Nephron (organoid): ENCODE measurements at regions not wholly inside any gene's neighbourhood (a gene's known extent, or its start where the extent isn't known, plus 50 kb on each side); places are given as distances from the start of the nearest gene placed in this dataset.

ENCODE experiments used
- H3K27ac Mint-ChIP-seq, 3 experiments: 2 replicates each; pipeline ENCODE4 v1.8.0; 2020; ENCODE audit warnings: mixed read lengths in 3 of 3, mild to moderate bottlenecking in 2 of 3, moderate library complexity in 1 of 3
- H3K27me3 Mint-ChIP-seq: 2 replicates; pipeline ENCODE4 v1.8.0; 2021; ENCODE audit warnings: low read depth, mild to moderate bottlenecking, moderate library complexity, mixed read lengths
- H3K36me3 Mint-ChIP-seq: 2 replicates; pipeline ENCODE4 v1.8.0; 2020; ENCODE audit warnings: low read depth, mixed read lengths
- H3K4me1 Mint-ChIP-seq: 2 replicates; pipeline ENCODE4 v1.8.0; 2020; ENCODE audit warnings: mixed read lengths
- H3K4me3 Mint-ChIP-seq, 3 experiments: 2 replicates each; pipeline ENCODE4 v1.8.0; 2020; ENCODE audit warnings: mild to moderate bottlenecking in 3 of 3, mixed read lengths in 3 of 3, moderate library complexity in 2 of 3
- H3K9me3 Mint-ChIP-seq: 2 replicates; pipeline ENCODE4 v1.8.0; 2020; ENCODE audit warnings: mixed read lengths
- TF ChIP-seq, protein P1 (sequence below), 3 experiments: fragments of 200-600 bp; sonication (generic); IDR thresholded peaks; one replicate each; pipeline ENCODE4 v1.5.0; 2021; ENCODE audit warnings: antibody characterized with exemption in 3 of 3; ENCODE audit not compliant: unreplicated experiment in 3 of 3

DNA sequence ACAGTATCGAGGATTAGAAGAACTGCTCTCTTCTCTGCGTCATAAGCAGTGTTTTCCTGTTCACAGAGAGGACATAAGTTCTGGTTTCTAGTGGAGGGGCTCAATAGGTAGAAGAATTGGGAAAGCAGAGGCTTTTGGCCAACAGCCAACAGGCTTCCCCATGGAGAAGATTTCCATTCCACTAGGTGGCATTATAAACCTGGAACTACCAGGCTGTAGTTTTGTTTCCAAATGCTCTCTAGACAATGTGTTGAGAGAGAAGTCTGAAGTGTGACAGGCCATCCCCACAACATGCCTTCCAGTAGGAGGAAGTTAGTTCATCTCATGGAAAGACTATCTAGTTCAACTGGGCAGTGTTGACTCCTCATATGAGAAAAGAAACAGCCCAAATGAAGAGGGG is 63.8 kb upstream of the ANXA10 start:
- TF ChIP-seq, protein P1, sequence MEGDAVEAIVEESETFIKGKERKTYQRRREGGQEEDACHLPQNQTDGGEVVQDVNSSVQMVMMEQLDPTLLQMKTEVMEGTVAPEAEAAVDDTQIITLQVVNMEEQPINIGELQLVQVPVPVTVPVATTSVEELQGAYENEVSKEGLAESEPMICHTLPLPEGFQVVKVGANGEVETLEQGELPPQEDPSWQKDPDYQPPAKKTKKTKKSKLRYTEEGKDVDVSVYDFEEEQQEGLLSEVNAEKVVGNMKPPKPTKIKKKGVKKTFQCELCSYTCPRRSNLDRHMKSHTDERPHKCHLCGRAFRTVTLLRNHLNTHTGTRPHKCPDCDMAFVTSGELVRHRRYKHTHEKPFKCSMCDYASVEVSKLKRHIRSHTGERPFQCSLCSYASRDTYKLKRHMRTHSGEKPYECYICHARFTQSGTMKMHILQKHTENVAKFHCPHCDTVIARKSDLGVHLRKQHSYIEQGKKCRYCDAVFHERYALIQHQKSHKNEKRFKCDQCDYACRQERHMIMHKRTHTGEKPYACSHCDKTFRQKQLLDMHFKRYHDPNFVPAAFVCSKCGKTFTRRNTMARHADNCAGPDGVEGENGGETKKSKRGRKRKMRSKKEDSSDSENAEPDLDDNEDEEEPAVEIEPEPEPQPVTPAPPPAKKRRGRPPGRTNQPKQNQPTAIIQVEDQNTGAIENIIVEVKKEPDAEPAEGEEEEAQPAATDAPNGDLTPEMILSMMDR (IDR thresholded peaks at IDR 0.05; ENCODE audit: unreplicated experiment in 3 of 3), result no peak
- H3K36me3 Mint-ChIP-seq, result no peaks in the 10 kb centered on the region
- H3K4me1 Mint-ChIP-seq, result peaks cover 3% of the 10 kb centered on the region
- H3K27me3 Mint-ChIP-seq, result peaks cover 3% of the 10 kb centered on the region
- H3K27ac Mint-ChIP-seq, result no peak overlapping the region
- no peak overlapping the region for H3K4me3 Mint-ChIP-seq
- H3K9me3 Mint-ChIP-seq, result peaks cover 13% of the 10 kb centered on the region

DNA sequence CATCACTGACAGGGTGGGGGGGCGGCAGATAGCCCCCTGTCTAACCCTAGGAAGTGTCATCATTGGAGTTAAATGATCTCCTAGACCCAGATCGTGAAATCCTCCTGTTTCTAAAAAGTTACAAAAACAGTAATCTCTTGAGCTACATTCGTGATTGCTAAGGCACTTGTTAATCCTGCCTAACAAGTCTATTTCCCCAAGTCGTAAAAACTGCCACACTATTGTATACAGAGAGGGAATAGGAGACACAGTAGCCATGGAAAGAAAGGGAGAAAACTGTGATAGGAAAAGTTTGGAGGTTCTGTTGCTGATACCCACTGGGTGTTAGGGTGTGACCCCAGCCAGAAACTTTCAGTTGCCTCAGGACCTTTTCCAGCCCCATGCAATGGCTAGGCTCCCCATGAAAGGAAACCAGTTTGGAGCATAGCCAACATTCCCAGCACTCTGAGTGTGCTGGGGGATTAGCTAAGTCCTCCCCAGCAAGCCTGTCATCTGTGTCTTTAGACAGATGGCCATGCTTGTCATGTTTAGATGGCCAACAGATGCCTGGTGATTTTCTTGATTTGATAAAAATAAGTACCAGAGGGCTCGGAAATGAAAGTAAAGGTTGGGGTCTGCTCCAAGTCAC is 63.3 kb upstream of the ANXA10 start:
- H3K9me3 Mint-ChIP-seq, result peaks cover 10% of the 10 kb centered on the region
- peaks cover 3% of the 10 kb centered on the region for H3K4me1 Mint-ChIP-seq
- peaks cover 3% of the 10 kb centered on the region for H3K27me3 Mint-ChIP-seq
- H3K4me3 Mint-ChIP-seq, result no peak overlapping the region
- H3K27ac Mint-ChIP-seq, result no peak overlapping the region
- TF ChIP-seq, protein P1 (IDR thresholded peaks at IDR 0.05; ENCODE audit: unreplicated experiment in 3 of 3), result no peak
- H3K36me3 Mint-ChIP-seq, result no peaks in the 10 kb centered on the region

DNA sequence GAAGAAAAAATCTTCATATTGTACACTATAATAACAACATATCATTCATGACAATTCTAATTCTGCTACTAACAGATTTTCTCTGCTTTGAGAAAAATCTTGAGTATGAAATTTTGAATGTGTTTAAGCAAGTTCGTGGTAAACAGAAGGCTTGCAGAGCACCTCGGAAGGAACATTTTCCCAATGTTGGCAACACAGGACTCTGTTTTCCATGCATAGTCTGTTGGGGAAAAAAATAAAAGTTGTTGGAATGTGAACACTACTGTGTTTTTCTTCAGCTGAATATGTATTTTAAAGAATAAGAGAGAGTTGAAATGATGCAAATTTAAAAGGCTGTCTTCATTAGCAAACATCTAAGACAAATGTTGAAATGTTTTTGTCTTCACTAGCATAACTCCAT is 54.7 kb upstream of the ANXA10 start:
- no peaks in the 10 kb centered on the region for H3K27me3 Mint-ChIP-seq
- H3K4me1 Mint-ChIP-seq, result no peaks in the 10 kb centered on the region
- H3K9me3 Mint-ChIP-seq, result no peaks in the 10 kb centered on the region
- TF ChIP-seq, protein P1 (IDR thresholded peaks at IDR 0.05; ENCODE audit: unreplicated experiment in 3 of 3), result no peak
- no peak overlapping the region for H3K4me3 Mint-ChIP-seq
- H3K36me3 Mint-ChIP-seq, result no peaks in the 10 kb centered on the region
- H3K27ac Mint-ChIP-seq, result no peak overlapping the region

DNA sequence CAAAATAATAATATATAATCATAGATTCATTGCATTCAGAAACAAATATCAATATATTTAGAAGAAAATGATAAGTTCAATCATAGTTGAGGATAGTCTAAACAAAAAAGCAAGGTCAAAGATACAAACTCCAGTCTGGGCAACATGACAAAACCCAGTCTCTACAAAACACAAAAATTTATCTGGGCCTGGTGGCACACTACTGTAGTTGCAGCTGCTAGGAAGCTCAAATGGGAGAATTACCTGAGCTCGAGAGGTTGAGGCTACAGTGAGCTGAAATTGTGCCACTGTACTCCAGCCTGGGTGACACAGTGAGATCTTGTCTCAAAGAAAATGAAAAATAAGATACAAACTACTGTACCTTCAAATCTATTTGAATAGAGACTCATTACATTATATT is 52.7 kb upstream of the ANXA10 start:
- Mint-ChIP-seq H3K9me3 (no peaks in the 10 kb centered on the region), H3K27me3 (no peaks in the 10 kb centered on the region), H3K4me3 (no peak overlapping the region), H3K27ac (no peak overlapping the region), H3K36me3 (no peaks in the 10 kb centered on the region), H3K4me1 (no peaks in the 10 kb centered on the region)
- TF ChIP-seq, protein P1 (IDR thresholded peaks at IDR 0.05; ENCODE audit: unreplicated experiment in 3 of 3), result no peak
